Activated CD4-positive, alpha-beta T cell treated with anti-CD3 and anti-CD28 coated beads for 36 hours (primary cell): ENCODE measurements at regions not wholly inside any gene's neighbourhood (a gene's known extent, or its start where the extent isn't known, plus 50 kb on each side); places are given as distances from the start of the nearest gene placed in this dataset.

Experiments
- ATAC-seq: fragments of 200-7000 bp; cut with Tn5 transposase; one replicate; pipeline ENCODE4 v1.10.0; 2021; ENCODE audit warnings: mild to moderate bottlenecking, moderate library complexity
- CTCF ChIA-PET: fragments of 350-600 bp; sonication (Branson Sonifier 250); formaldehyde crosslinking; loops from one replicate; lab custom pipeline; 2021; ENCODE audit warnings: antibody characterized with exemption; lab: Charles Lee
- POLR2A ChIA-PET: fragments of 350-600 bp; sonication (Branson Sonifier 250); formaldehyde crosslinking; loops from one replicate; lab custom pipeline; 2021; ENCODE audit warnings: antibody characterized with exemption, inconsistent platforms; lab: Charles Lee
- DNase-seq: peaks from one replicate; pipeline ENCODE4 v3.0.0-alpha.2; 2020
- H3K27ac Mint-ChIP-seq: one replicate; pipeline ENCODE4 v1.8.0; 2021; ENCODE audit warnings: mixed read lengths
- H3K27me3 Mint-ChIP-seq: one replicate; pipeline ENCODE4 v1.8.0; 2021; ENCODE audit warnings: mixed read lengths
- H3K36me3 Mint-ChIP-seq: one replicate; pipeline ENCODE4 v1.8.0; 2021; ENCODE audit warnings: low read depth, mixed read lengths
- H3K4me1 Mint-ChIP-seq: one replicate; pipeline ENCODE4 v1.8.0; 2021; ENCODE audit warnings: mixed read lengths
- H3K4me3 Mint-ChIP-seq: one replicate; pipeline ENCODE4 v1.8.0; 2021; ENCODE audit warnings: mild to moderate bottlenecking, moderate library complexity, mixed read lengths
- H3K9me3 Mint-ChIP-seq: one replicate; pipeline ENCODE4 v1.8.0; 2021; ENCODE audit warnings: low read depth, mixed read lengths
- intact Hi-C, 2 experiments: fragments of 100-400 bp; cut with DNase I in 1 of 2; cut with micrococcal nuclease in 1 of 2; formaldehyde crosslinking; loops; one replicate each; pipeline versions ENCODE4 v1.14.2 to v1.15.1; 2022 to 2024; cut with DNase I, micrococcal nuclease

DNA sequence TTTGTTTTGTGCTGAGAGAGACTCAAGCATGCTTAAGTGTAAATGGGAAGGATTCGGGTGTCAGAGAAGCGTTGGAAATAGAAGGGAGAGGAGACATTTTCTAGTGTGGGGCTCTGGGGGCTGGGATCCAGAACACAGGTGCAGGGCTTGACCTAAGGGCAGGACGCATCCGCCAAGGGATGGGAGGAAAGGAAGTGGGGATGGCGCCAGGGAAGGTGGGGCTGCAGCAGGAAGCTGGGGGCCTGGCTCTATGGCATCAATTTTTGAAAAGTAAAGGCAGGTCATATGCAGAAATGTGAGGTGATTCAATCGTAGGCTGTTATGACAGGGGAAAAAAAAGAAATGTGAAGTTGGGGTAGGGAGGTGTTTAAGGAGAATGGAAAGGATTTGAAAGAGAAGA lies 143.2 kb upstream of the SERTAD2 start:
- ChIA-PET CTCF (interaction anchor here (0.7 to 1.0 kb wide), 3 partner anchors 26 to 132 kb away, joined by 3 read pairs; no protein-coding TSS in a partner anchor), POLR2A (no interaction called here)
- no peak for ATAC-seq
- no peak for DNase-seq
- H3K9me3 Mint-ChIP-seq = no peaks in the 10 kb centered on the region
- H3K27ac Mint-ChIP-seq = no peak overlapping the region
- H3K4me1 Mint-ChIP-seq = no peaks in the 10 kb centered on the region
- H3K36me3 Mint-ChIP-seq = no peaks in the 10 kb centered on the region
- no peak overlapping the region for H3K4me3 Mint-ChIP-seq
- H3K27me3 Mint-ChIP-seq = peaks cover 2% of the 10 kb centered on the region
- intact Hi-C loops = no loop called here

DNA sequence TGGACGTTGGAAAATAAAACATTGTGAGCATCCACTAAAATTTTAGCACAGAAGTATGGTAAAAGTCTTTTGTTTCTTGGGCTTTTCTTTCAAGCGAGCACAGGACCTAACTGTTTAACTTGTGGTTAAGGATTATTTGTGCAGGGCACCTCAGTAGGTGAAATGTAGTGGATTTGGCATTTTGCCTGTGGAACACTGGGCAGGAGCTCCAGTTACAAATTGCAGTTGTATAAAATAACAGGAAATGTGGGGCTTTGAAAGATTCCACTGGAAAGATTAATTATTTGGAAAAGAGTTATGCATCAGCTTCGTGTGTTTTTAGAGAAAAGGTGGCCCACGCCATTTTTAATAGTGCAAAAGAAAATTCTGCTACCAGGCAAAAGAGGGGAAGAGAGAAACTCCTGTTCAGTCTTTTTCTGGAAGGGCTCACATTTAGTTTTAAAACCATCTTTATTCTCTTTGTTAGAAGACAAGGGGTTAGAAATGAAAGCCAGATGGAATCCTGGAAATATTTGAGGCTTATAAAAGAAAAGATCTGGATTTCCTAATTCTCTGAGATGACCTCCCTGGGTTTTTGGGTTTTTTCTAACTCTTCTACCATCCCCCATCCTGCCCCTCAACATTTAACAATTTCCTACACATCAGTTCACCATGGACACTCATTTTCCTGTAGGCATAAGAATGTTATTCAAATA lies 144.3 kb upstream of the SERTAD2 start:
- H3K27me3 Mint-ChIP-seq = peaks cover 2% of the 10 kb centered on the region
- intact Hi-C loops = no loop called here
- DNase-seq (no peak), ATAC-seq (no peak)
- no peaks in the 10 kb centered on the region for H3K9me3 Mint-ChIP-seq
- ChIA-PET POLR2A (no interaction called here), CTCF (no interaction called here)
- H3K27ac Mint-ChIP-seq = no peak overlapping the region
- no peaks in the 10 kb centered on the region for H3K4me1 Mint-ChIP-seq
- no peak overlapping the region for H3K4me3 Mint-ChIP-seq
- H3K36me3 Mint-ChIP-seq = no peaks in the 10 kb centered on the region

DNA sequence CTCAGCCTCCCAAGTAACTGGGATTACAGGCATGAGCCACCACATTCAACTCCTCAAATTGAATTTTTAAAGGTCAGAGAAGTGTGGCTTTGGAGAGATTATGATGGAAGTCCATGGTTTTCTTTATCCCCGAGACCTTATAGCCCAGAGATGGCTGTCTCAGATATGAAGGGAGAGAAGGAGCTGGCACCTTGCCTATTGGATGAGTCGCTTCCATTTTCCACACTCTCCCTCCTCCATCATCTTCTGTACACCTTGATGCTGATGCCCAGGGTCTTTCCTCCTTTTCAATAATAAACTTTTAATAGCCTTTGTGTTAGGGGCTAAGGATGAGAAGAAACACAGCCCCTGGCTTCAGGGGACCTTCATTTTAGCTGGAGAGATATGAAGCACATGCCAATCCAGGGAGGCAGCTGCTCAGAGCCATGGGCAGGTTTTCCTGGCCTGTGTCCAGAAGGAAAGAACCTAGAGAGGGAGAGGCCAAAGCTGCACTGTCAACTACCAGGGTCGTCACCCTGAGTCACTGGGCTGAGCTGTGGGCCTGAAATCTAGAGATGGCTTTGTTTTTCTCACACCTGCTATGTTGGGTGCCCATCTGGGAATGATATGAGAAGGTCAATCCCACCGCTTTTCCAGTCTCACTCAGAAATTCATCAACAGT lies 146.0 kb upstream of the SERTAD2 start:
- Mint-ChIP-seq H3K4me3 (no peak overlapping the region), H3K27ac (no peak overlapping the region), H3K9me3 (no peaks in the 10 kb centered on the region), H3K27me3 (no peaks in the 10 kb centered on the region), H3K4me1 (no peaks in the 10 kb centered on the region), H3K36me3 (no peaks in the 10 kb centered on the region)
- DNase-seq (no peak), ATAC-seq (no peak)
- CTCF ChIA-PET = interaction anchor here (0.8 kb wide), 1 partner anchor 188 kb away, joined by 5 read pairs; no protein-coding TSS in a partner anchor
- intact Hi-C loops = no loop called here
- POLR2A ChIA-PET = no interaction called here

DNA sequence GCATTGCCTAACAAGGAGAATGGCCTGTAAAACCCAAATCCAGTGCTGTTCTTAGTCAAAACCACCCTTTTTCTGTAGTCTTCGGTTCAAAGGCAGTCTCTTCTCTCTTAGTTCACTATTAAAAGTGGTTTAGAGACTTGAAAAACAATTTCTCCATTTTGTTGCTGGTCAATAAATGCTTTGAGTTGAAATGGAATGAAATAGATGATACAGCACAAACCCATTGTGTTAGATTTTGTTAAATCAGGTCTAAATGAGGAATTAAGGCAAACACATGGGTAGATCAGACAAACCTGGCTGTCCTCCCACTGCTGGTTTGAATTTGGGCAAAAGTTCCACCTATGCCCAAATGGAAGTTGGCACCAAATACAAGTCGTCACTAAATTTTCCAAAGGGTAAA lies 150.1 kb upstream of the SERTAD2 start:
- H3K4me3 Mint-ChIP-seq = no peak overlapping the region
- peaks cover 21% of the 10 kb centered on the region for H3K4me1 Mint-ChIP-seq
- no peak overlapping the region for H3K27ac Mint-ChIP-seq
- ChIA-PET POLR2A (no interaction called here), CTCF (no interaction called here)
- no peak for ATAC-seq
- intact Hi-C loops = no loop called here
- no peaks in the 10 kb centered on the region for H3K36me3 Mint-ChIP-seq
- H3K9me3 Mint-ChIP-seq = no peaks in the 10 kb centered on the region
- no peak for DNase-seq
- H3K27me3 Mint-ChIP-seq = no peaks in the 10 kb centered on the region

DNA sequence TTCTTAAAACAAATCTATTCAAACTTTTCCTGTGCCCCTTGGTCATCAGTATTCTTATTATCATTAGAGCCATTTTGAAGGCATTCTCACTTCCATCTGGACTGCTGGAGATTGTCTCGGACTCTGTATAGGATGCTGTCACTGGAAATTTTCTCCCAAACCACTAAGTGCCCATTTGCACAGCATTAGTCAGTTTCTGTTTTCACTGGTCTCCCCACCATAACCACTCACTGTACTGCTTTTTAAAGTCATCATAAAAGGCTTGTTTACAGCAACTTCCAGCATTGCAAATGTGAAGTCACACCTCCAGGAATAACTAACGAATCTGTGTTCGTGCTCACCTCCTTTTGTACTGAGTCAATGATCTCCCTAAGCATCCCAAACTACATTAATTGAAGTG lies 150.9 kb upstream of the SERTAD2 start:
- ChIA-PET CTCF (interaction anchor here (0.5 to 0.7 kb wide), 2 partner anchors 29 to 137 kb away, joined by 3 read pairs; no protein-coding TSS in a partner anchor), POLR2A (no interaction called here)
- no peak overlapping the region for H3K27ac Mint-ChIP-seq
- intact Hi-C loops = no loop called here
- no peak for DNase-seq
- H3K4me1 Mint-ChIP-seq = peaks cover 21% of the 10 kb centered on the region
- H3K4me3 Mint-ChIP-seq = no peak overlapping the region
- no peaks in the 10 kb centered on the region for H3K27me3 Mint-ChIP-seq
- no peaks in the 10 kb centered on the region for H3K36me3 Mint-ChIP-seq
- no peaks in the 10 kb centered on the region for H3K9me3 Mint-ChIP-seq
- no peak for ATAC-seq

DNA sequence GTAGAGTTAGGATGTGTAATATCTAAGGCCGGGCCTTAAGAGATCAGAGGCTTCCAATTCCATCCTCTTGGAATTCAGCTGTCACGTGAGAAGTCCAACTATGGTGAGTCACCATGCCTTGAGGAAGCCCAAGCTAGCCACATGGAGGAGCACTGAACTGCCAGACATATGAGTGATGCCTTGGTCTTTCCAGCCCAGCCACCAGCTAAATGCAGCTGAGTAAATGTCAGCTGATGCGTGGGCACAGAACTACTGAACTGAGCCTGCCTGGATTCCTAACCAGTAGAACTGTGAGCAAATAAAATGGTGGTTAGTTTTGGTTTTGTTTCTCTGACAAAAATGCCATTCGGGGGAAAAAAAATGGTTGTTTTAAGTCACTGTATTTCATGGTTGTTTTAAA lies 153.7 kb upstream of the SERTAD2 start:
- DNase-seq = peak; percentile 84
- no peak overlapping the region for H3K4me3 Mint-ChIP-seq
- CTCF ChIA-PET = interaction anchor here (0.6 to 0.9 kb wide), 3 partner anchors 13 to 480 kb away, joined by 3 to 5 read pairs (median 3); no protein-coding TSS in a partner anchor

DNA sequence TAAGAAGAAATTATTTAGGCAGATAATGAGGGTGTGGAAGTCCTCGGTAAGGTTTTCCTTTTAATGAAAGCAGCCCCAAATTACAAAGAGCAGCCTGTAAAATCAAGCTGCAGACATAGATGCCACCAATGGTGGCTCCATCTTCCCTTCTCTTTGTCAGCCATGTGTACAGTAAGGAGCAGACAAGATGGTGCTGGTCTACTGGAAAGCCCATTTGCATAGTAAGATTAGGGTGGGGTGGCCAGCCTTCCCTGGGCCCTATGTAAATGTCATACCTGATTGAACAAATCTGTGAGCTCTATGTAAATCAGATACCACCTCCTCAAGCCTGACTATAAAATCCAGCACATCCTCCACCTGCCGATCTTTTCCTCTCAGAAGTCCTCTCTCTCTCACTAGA lies 154.4 kb upstream of the SERTAD2 start:
- no peaks in the 10 kb centered on the region for H3K36me3 Mint-ChIP-seq
- intact Hi-C loops = no loop called here
- CTCF ChIA-PET = interaction anchor here (0.7 to 2.0 kb wide), 2 partner anchors 17 to 127 kb away, joined by 3 to 5 read pairs; no protein-coding TSS in a partner anchor
- POLR2A ChIA-PET = no interaction called here
- H3K27me3 Mint-ChIP-seq = no peaks in the 10 kb centered on the region
- peak overlapping the region; percentile 20 for H3K27ac Mint-ChIP-seq
- no peaks in the 10 kb centered on the region for H3K9me3 Mint-ChIP-seq
- ATAC-seq (no peak), DNase-seq (no peak)
- peaks cover 29% of the 10 kb centered on the region for H3K4me1 Mint-ChIP-seq
- no peak overlapping the region for H3K4me3 Mint-ChIP-seq

More for the DNA sequence above, 153.7 kb upstream of the SERTAD2 start:
- ATAC-seq = peak; percentile 99
- intact Hi-C loops = loop anchor here (1.0 to 2.0 kb wide), 3 partner anchors 12 to 57 kb away; no protein-coding TSS in a partner anchor
- peaks cover 29% of the 10 kb centered on the region for H3K4me1 Mint-ChIP-seq
- H3K9me3 Mint-ChIP-seq = no peaks in the 10 kb centered on the region
- peak overlapping the region; percentile 20 for H3K27ac Mint-ChIP-seq
- no peaks in the 10 kb centered on the region for H3K27me3 Mint-ChIP-seq
- POLR2A ChIA-PET = interaction anchor here (0.7 kb wide), 1 partner anchor 321 kb away, joined by 3 read pairs; no protein-coding TSS in a partner anchor
- H3K36me3 Mint-ChIP-seq = no peaks in the 10 kb centered on the region

DNA sequence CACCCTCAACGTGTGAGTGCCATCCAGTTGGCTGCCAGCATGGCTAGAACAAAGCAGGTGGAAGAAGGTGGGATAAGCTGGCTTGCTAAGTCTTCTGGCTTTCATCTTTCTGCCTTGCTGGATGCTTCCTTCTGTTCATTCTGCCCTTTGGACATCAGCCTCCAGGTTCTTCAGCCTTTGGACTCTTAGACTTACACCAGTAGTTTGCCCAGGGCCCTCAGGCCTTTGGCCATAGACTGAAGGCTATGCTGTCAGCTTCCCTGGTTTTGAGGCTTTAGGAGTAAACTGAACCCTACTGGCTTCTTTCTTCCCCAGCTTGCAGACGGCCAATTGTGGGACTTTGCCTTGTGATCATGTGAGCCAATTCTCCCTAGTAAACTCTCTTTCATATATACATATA lies 155.0 kb upstream of the SERTAD2 start:
- H3K9me3 Mint-ChIP-seq = no peaks in the 10 kb centered on the region
- DNase-seq = no peak
- intact Hi-C loops = no loop called here
- no peaks in the 10 kb centered on the region for H3K36me3 Mint-ChIP-seq
- ATAC-seq = no peak
- peaks cover 29% of the 10 kb centered on the region for H3K4me1 Mint-ChIP-seq
- POLR2A ChIA-PET = no interaction called here
- CTCF ChIA-PET = interaction anchor here (0.7 to 2.4 kb wide), 3 partner anchors 18 to 198 kb away, joined by 3 to 8 read pairs (median 5); no protein-coding TSS in a partner anchor
- H3K27me3 Mint-ChIP-seq = no peaks in the 10 kb centered on the region
- no peak overlapping the region for H3K27ac Mint-ChIP-seq
- no peak overlapping the region for H3K4me3 Mint-ChIP-seq

DNA sequence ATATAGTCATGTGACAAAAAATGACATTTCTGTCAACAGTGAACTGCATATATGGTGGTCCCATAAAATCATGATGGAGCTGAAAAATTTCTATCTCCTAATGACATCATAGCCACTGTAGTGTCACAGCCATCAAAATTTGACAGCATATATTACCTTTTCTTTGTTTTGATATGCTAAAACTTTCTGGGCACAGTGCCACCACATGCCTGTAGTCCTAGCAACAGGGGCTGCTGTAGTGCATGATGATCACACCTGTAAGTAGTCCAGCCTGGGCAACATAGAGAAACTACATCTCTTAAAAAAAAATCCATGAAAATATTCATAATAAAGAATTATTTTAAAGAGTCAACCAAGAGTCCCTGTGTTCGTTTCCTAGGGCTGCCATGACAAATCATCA lies 155.5 kb upstream of the SERTAD2 start:
- intact Hi-C loops = no loop called here
- H3K9me3 Mint-ChIP-seq = no peaks in the 10 kb centered on the region
- ATAC-seq (no peak), DNase-seq (no peak)
- ChIA-PET POLR2A (no interaction called here), CTCF (interaction anchor here (0.7 to 2.4 kb wide), 3 partner anchors 18 to 198 kb away, joined by 3 to 8 read pairs (median 5); no protein-coding TSS in a partner anchor)
- H3K4me1 Mint-ChIP-seq = peaks cover 29% of the 10 kb centered on the region
- no peaks in the 10 kb centered on the region for H3K36me3 Mint-ChIP-seq
- H3K27me3 Mint-ChIP-seq = no peaks in the 10 kb centered on the region
- H3K27ac Mint-ChIP-seq = no peak overlapping the region
- no peak overlapping the region for H3K4me3 Mint-ChIP-seq

DNA sequence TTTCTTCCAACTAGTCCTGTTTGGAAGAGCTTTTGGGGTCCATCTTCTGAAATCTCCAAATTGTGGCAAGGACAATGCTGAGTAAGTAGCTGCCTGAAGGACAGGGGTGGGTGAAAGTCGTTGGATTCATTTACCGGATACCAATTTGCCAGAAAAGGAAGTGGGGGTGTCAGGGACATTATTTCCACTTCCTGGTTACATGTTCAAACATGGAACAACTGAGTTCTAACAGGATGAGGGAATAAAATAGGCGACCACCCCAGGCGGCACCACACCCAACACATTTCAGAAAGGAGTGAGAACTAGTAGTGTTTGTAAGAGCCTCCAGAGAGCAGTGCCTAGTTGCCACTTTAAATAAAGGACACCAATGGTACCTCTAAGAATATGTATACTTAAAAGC lies 158.6 kb upstream of the SERTAD2 start:
- ChIA-PET CTCF (interaction anchor here (0.9 to 2.0 kb wide), 4 partner anchors 15 to 225 kb away, joined by 3 to 7 read pairs (median 4); no protein-coding TSS in a partner anchor), POLR2A (no interaction called here)
- no peak overlapping the region for H3K4me3 Mint-ChIP-seq
- intact Hi-C loops = no loop called here
- no peak for DNase-seq
- H3K9me3 Mint-ChIP-seq = no peaks in the 10 kb centered on the region
- peaks cover 19% of the 10 kb centered on the region for H3K4me1 Mint-ChIP-seq
- no peaks in the 10 kb centered on the region for H3K36me3 Mint-ChIP-seq
- no peak for ATAC-seq
- H3K27ac Mint-ChIP-seq = peak overlapping the region; percentile 55
- no peaks in the 10 kb centered on the region for H3K27me3 Mint-ChIP-seq

DNA sequence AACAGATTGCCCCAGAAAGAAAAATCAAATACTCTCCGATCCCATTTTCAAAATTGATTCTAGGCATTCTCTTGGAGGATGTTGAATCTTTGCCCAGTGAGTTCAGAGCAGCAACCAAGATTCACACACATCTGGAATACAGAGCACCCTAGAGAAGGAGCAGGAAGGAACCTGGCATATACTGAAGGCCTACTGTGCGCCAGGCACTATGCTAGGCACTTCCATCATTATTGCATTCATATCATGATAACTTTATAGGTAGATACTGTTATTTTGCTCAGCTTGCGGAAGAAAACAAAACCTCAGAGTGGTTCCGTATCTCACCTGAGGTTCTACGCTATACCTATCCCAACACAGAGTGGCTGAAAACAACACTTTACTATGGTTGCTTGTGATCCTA lies 160.3 kb upstream of the SERTAD2 start:
- ChIA-PET CTCF (interaction anchor here (0.5 to 0.8 kb wide), 2 partner anchors 168 to 645 kb away, joined by 3 read pairs; no protein-coding TSS in a partner anchor), POLR2A (no interaction called here)
- Mint-ChIP-seq H3K27me3 (no peaks in the 10 kb centered on the region), H3K4me1 (peaks cover 15% of the 10 kb centered on the region), H3K4me3 (no peak overlapping the region), H3K9me3 (no peaks in the 10 kb centered on the region), H3K27ac (no peak overlapping the region), H3K36me3 (no peaks in the 10 kb centered on the region)
- intact Hi-C loops = no loop called here
- no peak for DNase-seq
- no peak for ATAC-seq
